ENCODE measurements at regions not wholly inside any gene's neighbourhood (a gene's known extent, or its start where the extent isn't known, plus 50 kb on each side); places are given as distances from the start of the nearest gene placed in this dataset.
"Not testable (repeated sequence)": the region's sequence is repeated elsewhere in the genome, so short reads cannot be mapped to it uniquely, and the experiment has no call there.

DNA sequence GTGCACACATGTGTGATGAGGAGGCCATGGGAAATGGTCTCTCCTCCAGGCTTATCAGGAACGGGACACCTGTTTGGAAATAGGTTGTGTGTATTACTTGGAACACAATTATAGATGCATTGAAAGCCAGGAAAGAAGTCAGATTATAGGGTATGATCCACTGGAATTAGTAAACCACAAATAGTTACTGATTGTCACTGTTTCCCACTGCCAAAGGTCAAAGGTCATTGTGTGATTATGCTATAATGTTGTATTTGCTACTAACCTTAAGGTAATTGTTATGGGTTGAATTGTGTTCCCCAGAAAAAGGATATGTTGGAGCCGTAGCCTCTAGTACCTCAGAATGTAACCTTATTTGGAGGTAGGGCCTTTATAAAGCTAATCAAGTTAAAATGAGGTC is 129.9 kb upstream of the FBXO33 start:
- H3K9me3 ChIP-seq (ENCODE audit: control insufficient read depth, low read length) = peaks cover 4% of the 10 kb centered on the region
- 94 to 100% methylated on average over 1 to 2 of the region's 2 CpGs for WGBS, 2 experiments (ENCODE audit: insufficient coverage in 2 of 2)
- H3K4me3 ChIP-seq (ENCODE audit: extremely low read depth, insufficient read depth, low read length, poor library complexity, severe bottlenecking) = no peak overlapping the region
- no peaks in the 10 kb centered on the region for H3K36me3 ChIP-seq (ENCODE audit: control insufficient read depth, insufficient read depth, low read length)
- H3K4me1 ChIP-seq (ENCODE audit: control insufficient read depth, insufficient read depth, low read length, poor library complexity, severe bottlenecking) = no peaks in the 10 kb centered on the region
- no peak overlapping the region for H3K27ac ChIP-seq (ENCODE audit: low read depth, low read length, severe bottlenecking)

DNA sequence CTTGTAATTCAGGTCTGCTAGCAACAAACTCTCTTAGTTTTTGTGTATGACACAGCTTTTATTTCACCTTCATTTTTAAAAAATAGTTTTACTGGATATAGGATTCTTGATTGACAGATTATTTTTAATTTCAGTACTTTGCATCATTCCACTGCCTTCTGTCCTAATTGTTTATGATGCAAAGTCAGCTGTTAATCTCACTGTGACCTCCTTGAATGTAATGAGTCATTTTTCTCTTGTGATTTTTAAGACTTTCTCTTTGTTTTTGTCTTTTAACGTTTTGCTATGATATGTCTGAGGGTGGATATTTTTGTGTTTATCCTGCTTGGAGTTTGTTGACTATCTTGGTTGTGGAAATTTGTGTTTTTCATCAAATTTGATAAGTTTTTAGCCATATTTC is 126.3 kb upstream of the FBXO33 start:
- H3K9me3 ChIP-seq (ENCODE audit: control insufficient read depth, low read length) = peaks cover 4% of the 10 kb centered on the region
- WGBS, 2 experiments (ENCODE audit: insufficient coverage in 2 of 2) = 60% methylated on average over 1 of the region's 1 CpG; no CpG with 5 or more reads in 1 of the 2 experiments
- no peaks in the 10 kb centered on the region for H3K4me1 ChIP-seq (ENCODE audit: control insufficient read depth, insufficient read depth, low read length, poor library complexity, severe bottlenecking)
- no peaks in the 10 kb centered on the region for H3K36me3 ChIP-seq (ENCODE audit: control insufficient read depth, insufficient read depth, low read length)
- no peak overlapping the region for H3K4me3 ChIP-seq (ENCODE audit: extremely low read depth, insufficient read depth, low read length, poor library complexity, severe bottlenecking)
- no peak overlapping the region for H3K27ac ChIP-seq (ENCODE audit: low read depth, low read length, severe bottlenecking)

- H3K27ac ChIP-seq (ENCODE audit: low read depth, low read length, severe bottlenecking) = no peak overlapping the region
- peaks cover 4% of the 10 kb centered on the region for H3K9me3 ChIP-seq (ENCODE audit: control insufficient read depth, low read length)
- no peaks in the 10 kb centered on the region for H3K36me3 ChIP-seq (ENCODE audit: control insufficient read depth, insufficient read depth, low read length)
- no peak overlapping the region for H3K4me3 ChIP-seq (ENCODE audit: extremely low read depth, insufficient read depth, low read length, poor library complexity, severe bottlenecking)
- 80 to 100% methylated on average over 1 to 3 of the region's 4 CpGs for WGBS, 2 experiments (ENCODE audit: insufficient coverage in 2 of 2)
- no peaks in the 10 kb centered on the region for H3K4me1 ChIP-seq (ENCODE audit: control insufficient read depth, insufficient read depth, low read length, poor library complexity, severe bottlenecking)
Observed at GRCh38 chr14:39555749-39556148, 123.5 kb upstream of the FBXO33 start.

DNA sequence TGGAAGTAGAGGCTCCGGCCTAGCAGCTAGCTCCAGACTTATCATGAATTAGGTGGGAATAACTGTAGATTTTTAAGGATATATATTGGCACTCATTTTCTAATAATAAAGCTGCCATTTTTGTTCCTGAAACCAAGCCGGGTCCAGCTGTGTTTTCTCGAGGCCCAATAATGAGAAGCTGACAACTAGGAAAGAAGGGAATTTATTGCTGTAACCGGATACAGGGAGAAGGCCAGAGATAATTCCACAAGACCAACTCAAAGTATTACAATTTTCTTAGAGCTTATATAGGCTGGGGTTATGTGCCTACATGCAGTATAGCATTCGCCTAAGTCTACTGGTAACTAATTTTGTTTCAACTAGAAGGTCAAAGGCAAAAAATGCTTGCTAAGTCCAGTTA is 122.3 kb upstream of the FBXO33 start:
- 88% methylated on average over 3 of the region's 5 CpGs; no CpG with 5 or more reads in 1 of the 2 experiments for WGBS, 2 experiments (ENCODE audit: insufficient coverage in 2 of 2)
- Histone ChIP-seq H3K36me3 (ENCODE audit: control insufficient read depth, insufficient read depth, low read length) (no peaks in the 10 kb centered on the region), H3K27ac (ENCODE audit: low read depth, low read length, severe bottlenecking) (no peak overlapping the region), H3K4me1 (ENCODE audit: control insufficient read depth, insufficient read depth, low read length, poor library complexity, severe bottlenecking) (no peaks in the 10 kb centered on the region), H3K4me3 (ENCODE audit: extremely low read depth, insufficient read depth, low read length, poor library complexity, severe bottlenecking) (no peak overlapping the region), H3K9me3 (ENCODE audit: control insufficient read depth, low read length) (peaks cover 4% of the 10 kb centered on the region)

GRCh38 chr14:39548358-39548757 is 116.1 kb upstream of the FBXO33 start:
- Histone ChIP-seq H3K27ac (ENCODE audit: low read depth, low read length, severe bottlenecking) (no peak overlapping the region), H3K4me3 (ENCODE audit: extremely low read depth, insufficient read depth, low read length, poor library complexity, severe bottlenecking) (no peak overlapping the region), H3K4me1 (ENCODE audit: control insufficient read depth, insufficient read depth, low read length, poor library complexity, severe bottlenecking) (no peaks in the 10 kb centered on the region), H3K36me3 (ENCODE audit: control insufficient read depth, insufficient read depth, low read length) (no peaks in the 10 kb centered on the region), H3K9me3 (ENCODE audit: control insufficient read depth, low read length) (no peaks in the 10 kb centered on the region)
- whole genome bisulfite sequencing, 2 experiments (ENCODE audit: insufficient coverage in 2 of 2) = 89 to 92% methylated on average over 3 of the region's 4 CpGs

DNA sequence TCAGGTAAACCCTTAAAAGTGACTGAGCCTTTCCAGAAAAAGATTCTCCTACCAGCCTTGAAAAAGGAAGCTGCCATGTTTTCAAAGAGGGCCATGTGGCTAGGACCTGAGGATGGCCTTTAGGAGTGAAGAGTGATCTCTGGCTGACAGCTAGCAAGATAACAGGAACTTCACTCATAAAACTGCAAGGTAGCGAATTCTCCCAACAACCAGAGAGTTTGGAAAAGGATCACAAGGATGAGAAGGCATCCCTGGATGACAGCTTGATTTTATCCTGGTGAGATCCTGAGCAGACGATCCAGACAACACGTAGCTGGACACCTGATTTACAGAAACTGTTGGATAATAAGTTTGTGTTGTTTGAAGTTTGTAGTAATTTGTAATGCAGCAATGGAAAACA is 115.6 kb upstream of the FBXO33 start:
- Histone ChIP-seq H3K4me3 (ENCODE audit: extremely low read depth, insufficient read depth, low read length, poor library complexity, severe bottlenecking) (no peak overlapping the region), H3K9me3 (ENCODE audit: control insufficient read depth, low read length) (no peaks in the 10 kb centered on the region), H3K36me3 (ENCODE audit: control insufficient read depth, insufficient read depth, low read length) (no peaks in the 10 kb centered on the region), H3K4me1 (ENCODE audit: control insufficient read depth, insufficient read depth, low read length, poor library complexity, severe bottlenecking) (no peaks in the 10 kb centered on the region), H3K27ac (ENCODE audit: low read depth, low read length, severe bottlenecking) (no peak overlapping the region)
- WGBS, 2 experiments (ENCODE audit: insufficient coverage in 2 of 2) = 67 to 100% methylated on average over 1 of the region's 3 CpGs

DNA sequence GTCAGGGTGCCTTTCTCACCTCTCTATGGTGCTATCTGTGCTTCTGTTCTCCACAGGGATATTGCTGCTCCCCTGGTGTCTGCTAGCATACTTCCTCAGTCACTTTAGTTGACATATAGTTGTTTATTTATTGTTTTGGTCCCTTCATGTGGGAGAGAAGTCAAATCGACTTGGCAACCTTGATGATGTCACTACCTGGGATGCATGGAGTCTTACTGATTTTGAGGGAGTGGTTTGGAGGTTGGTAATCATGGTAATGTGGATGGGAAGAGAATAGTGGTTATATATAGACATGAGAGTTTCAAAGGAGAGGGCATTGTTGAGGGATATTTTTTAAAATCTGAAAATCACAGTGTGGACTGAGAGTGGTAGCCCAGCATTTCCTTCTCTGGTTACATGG is 73.6 kb upstream of the FBXO33 start:
- Histone ChIP-seq H3K4me1 (ENCODE audit: control insufficient read depth, insufficient read depth, low read length, poor library complexity, severe bottlenecking) (no peaks in the 10 kb centered on the region), H3K27ac (ENCODE audit: low read depth, low read length, severe bottlenecking) (no peak overlapping the region), H3K36me3 (ENCODE audit: control insufficient read depth, insufficient read depth, low read length) (no peaks in the 10 kb centered on the region), H3K4me3 (ENCODE audit: extremely low read depth, insufficient read depth, low read length, poor library complexity, severe bottlenecking) (no peak overlapping the region), H3K9me3 (ENCODE audit: control insufficient read depth, low read length) (no peaks in the 10 kb centered on the region)
- 82% methylated on average over 1 of the region's 1 CpG; no CpG with 5 or more reads in 1 of the 2 experiments for WGBS, 2 experiments (ENCODE audit: insufficient coverage in 2 of 2)

GRCh38 chr14:39500253-39500652 is 68.0 kb upstream of the FBXO33 start:
- Histone ChIP-seq H3K9me3 (ENCODE audit: control insufficient read depth, low read length) (no peaks in the 10 kb centered on the region), H3K4me3 (ENCODE audit: extremely low read depth, insufficient read depth, low read length, poor library complexity, severe bottlenecking) (no peak overlapping the region), H3K4me1 (ENCODE audit: control insufficient read depth, insufficient read depth, low read length, poor library complexity, severe bottlenecking) (no peaks in the 10 kb centered on the region), H3K27ac (ENCODE audit: low read depth, low read length, severe bottlenecking) (no peak overlapping the region), H3K36me3 (ENCODE audit: control insufficient read depth, insufficient read depth, low read length) (no peaks in the 10 kb centered on the region)
- 100% methylated on average over 1 of the region's 1 CpG; no CpG with 5 or more reads in 1 of the 2 experiments for WGBS, 2 experiments (ENCODE audit: insufficient coverage in 2 of 2)

DNA sequence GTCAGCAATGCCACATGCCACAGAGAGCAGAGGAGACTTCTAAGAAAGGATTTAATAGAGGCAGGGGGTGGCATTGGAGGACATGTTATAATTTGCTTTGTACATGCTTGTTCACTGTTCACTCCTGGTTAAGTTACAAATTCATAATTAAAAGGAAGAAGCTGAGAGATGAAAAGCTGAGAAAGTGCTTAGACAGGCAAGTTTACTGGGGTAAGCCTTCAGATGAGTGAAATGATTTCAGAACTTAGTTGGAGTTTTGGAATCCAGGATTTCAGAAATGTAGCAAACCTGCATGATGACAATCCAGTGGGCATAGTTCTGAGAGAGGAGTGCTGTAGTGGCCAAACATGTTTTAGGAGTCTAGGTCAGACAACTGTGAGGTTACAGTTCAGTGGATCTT is 67.3 kb upstream of the FBXO33 start:
- H3K27ac ChIP-seq (ENCODE audit: low read depth, low read length, severe bottlenecking) = no peak overlapping the region
- no peak overlapping the region for H3K4me3 ChIP-seq (ENCODE audit: extremely low read depth, insufficient read depth, low read length, poor library complexity, severe bottlenecking)
- no peaks in the 10 kb centered on the region for H3K36me3 ChIP-seq (ENCODE audit: control insufficient read depth, insufficient read depth, low read length)
- no peaks in the 10 kb centered on the region for H3K9me3 ChIP-seq (ENCODE audit: control insufficient read depth, low read length)
- no peaks in the 10 kb centered on the region for H3K4me1 ChIP-seq (ENCODE audit: control insufficient read depth, insufficient read depth, low read length, poor library complexity, severe bottlenecking)

- not testable (repeated sequence) for H3K36me3 ChIP-seq (ENCODE audit: control insufficient read depth, insufficient read depth, low read length); H3K4me3 ChIP-seq (ENCODE audit: extremely low read depth, insufficient read depth, low read length, poor library complexity, severe bottlenecking); H3K4me1 ChIP-seq (ENCODE audit: control insufficient read depth, insufficient read depth, low read length, poor library complexity, severe bottlenecking); H3K9me3 ChIP-seq (ENCODE audit: control insufficient read depth, low read length); H3K27ac ChIP-seq (ENCODE audit: low read depth, low read length, severe bottlenecking)
- WGBS, 2 experiments (ENCODE audit: insufficient coverage in 2 of 2) = 92% methylated on average over 2 of the region's 3 CpGs; no CpG with 5 or more reads in 1 of the 2 experiments
Observed at GRCh38 chr14:39497677-39498076, 65.4 kb upstream of the FBXO33 start.

GRCh38 chr14:39492267-39492666 is 60.0 kb upstream of the FBXO33 start:
- WGBS, 2 experiments (ENCODE audit: insufficient coverage in 2 of 2) = 50% methylated on average over 1 of the region's 2 CpGs; no CpG with 5 or more reads in 1 of the 2 experiments
- Histone ChIP-seq H3K4me3 (ENCODE audit: extremely low read depth, insufficient read depth, low read length, poor library complexity, severe bottlenecking) (no peak overlapping the region), H3K27ac (ENCODE audit: low read depth, low read length, severe bottlenecking) (peak overlapping the region; percentile 90)

More at GRCh38 chr14:39492267-39492666, 60.0 kb upstream of the FBXO33 start:
- Histone ChIP-seq H3K36me3 (ENCODE audit: control insufficient read depth, insufficient read depth, low read length) (no peaks in the 10 kb centered on the region), H3K4me1 (ENCODE audit: control insufficient read depth, insufficient read depth, low read length, poor library complexity, severe bottlenecking) (peaks cover 17% of the 10 kb centered on the region), H3K9me3 (ENCODE audit: control insufficient read depth, low read length) (no peaks in the 10 kb centered on the region)

Data from mesodermal cell (in vitro differentiated cells).